ENCODE measurements at regions not wholly inside any gene's neighbourhood (a gene's known extent, or its start where the extent isn't known, plus 50 kb on each side); places are given as distances from the start of the nearest gene placed in this dataset.
A peak's percentile ranks its signal among the peaks of the same experiment; 100 is the strongest.
"Not testable (repeated sequence)": the region's sequence is repeated elsewhere in the genome, so short reads cannot be mapped to it uniquely, and the experiment has no call there.

- no peak for DNase-seq
- TF ChIP-seq CTCF (IDR thresholded peaks at IDR 0.05; ENCODE audit: borderline replicate concordance) = no peak
- H3K36me3 ChIP-seq = no peaks in the 10 kb centered on the region
- intact Hi-C loops (cut with micrococcal nuclease) = no loop called here
- H3K4me1 ChIP-seq = no peaks in the 10 kb centered on the region
- peaks cover 12% of the 10 kb centered on the region for H3K9me3 ChIP-seq (replicated peaks)
- H3K27me3 ChIP-seq (ENCODE audit: low read depth) = no peaks in the 10 kb centered on the region
- no peak overlapping the region for H3K27ac ChIP-seq (replicated peaks)
- H3K4me3 ChIP-seq = no peak overlapping the region
Measured at GRCh38 chr11:37995886-37996285, 1397.8 kb upstream of the RAG2 start.

- no peak for TF ChIP-seq CTCF (IDR thresholded peaks at IDR 0.05; ENCODE audit: borderline replicate concordance)
- Histone ChIP-seq H3K27ac (replicated peaks) (peak overlapping the region; percentile 43), H3K36me3 (no peaks in the 10 kb centered on the region), H3K27me3 (ENCODE audit: low read depth) (no peaks in the 10 kb centered on the region), H3K4me1 (peaks cover 9% of the 10 kb centered on the region), H3K4me3 (no peak overlapping the region), H3K9me3 (replicated peaks) (peaks cover 17% of the 10 kb centered on the region)
- intact Hi-C loops (cut with micrococcal nuclease) = no loop called here
- no peak for DNase-seq
Measured at GRCh38 chr11:37988031-37988430, 1390.0 kb upstream of the RAG2 start.

- Histone ChIP-seq H3K9me3 (replicated peaks) (peaks cover 8% of the 10 kb centered on the region), H3K27ac (replicated peaks) (no peak overlapping the region), H3K36me3 (no peaks in the 10 kb centered on the region), H3K27me3 (ENCODE audit: low read depth) (no peaks in the 10 kb centered on the region), H3K4me1 (peaks cover 8% of the 10 kb centered on the region), H3K4me3 (no peak overlapping the region)
- intact Hi-C loops (cut with micrococcal nuclease) = no loop called here
- no peak for DNase-seq
- no peak for TF ChIP-seq CTCF (IDR thresholded peaks at IDR 0.05; ENCODE audit: borderline replicate concordance)
Measured at GRCh38 chr11:37984991-37985390, 1387.0 kb upstream of the RAG2 start.

GRCh38 chr11:37978647-37979046 lies 1380.6 kb upstream of the RAG2 start:
- peaks cover 3% of the 10 kb centered on the region for H3K9me3 ChIP-seq (replicated peaks)
- intact Hi-C loops (cut with micrococcal nuclease) = no loop called here
- no peak overlapping the region for H3K27ac ChIP-seq (replicated peaks)
- H3K27me3 ChIP-seq (ENCODE audit: low read depth) = no peaks in the 10 kb centered on the region
- no peak for DNase-seq
- TF ChIP-seq CTCF (IDR thresholded peaks at IDR 0.05; ENCODE audit: borderline replicate concordance) = no peak
- H3K4me3 ChIP-seq = no peak overlapping the region
- H3K36me3 ChIP-seq = no peaks in the 10 kb centered on the region
- no peaks in the 10 kb centered on the region for H3K4me1 ChIP-seq

- Histone ChIP-seq H3K36me3 (no peaks in the 10 kb centered on the region), H3K4me3 (no peak overlapping the region), H3K27ac (replicated peaks) (no peak overlapping the region), H3K9me3 (replicated peaks) (peaks cover 4% of the 10 kb centered on the region), H3K27me3 (ENCODE audit: low read depth) (no peaks in the 10 kb centered on the region), H3K4me1 (no peaks in the 10 kb centered on the region)
- no peak for TF ChIP-seq CTCF (IDR thresholded peaks at IDR 0.05; ENCODE audit: borderline replicate concordance)
- no peak for DNase-seq
- intact Hi-C loops (cut with micrococcal nuclease) = no loop called here
Measured at GRCh38 chr11:37973941-37974340, 1375.9 kb upstream of the RAG2 start.

GRCh38 chr11:37972691-37973090 lies 1374.7 kb upstream of the RAG2 start:
- Histone ChIP-seq H3K36me3 (no peaks in the 10 kb centered on the region), H3K27ac (replicated peaks) (peak overlapping the region; percentile 30), H3K4me3 (no peak overlapping the region), H3K9me3 (replicated peaks) (peaks cover 7% of the 10 kb centered on the region), H3K27me3 (ENCODE audit: low read depth) (no peaks in the 10 kb centered on the region), H3K4me1 (no peaks in the 10 kb centered on the region)
- no peak for TF ChIP-seq CTCF (IDR thresholded peaks at IDR 0.05; ENCODE audit: borderline replicate concordance)
- no peak for DNase-seq
- intact Hi-C loops (cut with micrococcal nuclease) = no loop called here

- DNase-seq; H3K4me1 ChIP-seq; intact Hi-C loops (cut with micrococcal nuclease); H3K36me3 ChIP-seq; H3K27ac ChIP-seq (replicated peaks); H3K27me3 ChIP-seq (ENCODE audit: low read depth); H3K4me3 ChIP-seq: not testable (repeated sequence)
- H3K9me3 ChIP-seq (replicated peaks) = peaks cover 17% of the 10 kb centered on the region
Measured at GRCh38 chr11:37969336-37969735, 1371.3 kb upstream of the RAG2 start.

Measured in left ventricle myocardium inferior (tissue), 1 donor.